OCI-LY7 (cell line): ENCODE measurements at regions not wholly inside any gene's neighbourhood (a gene's known extent, or its start where the extent isn't known, plus 50 kb on each side); places are given as distances from the start of the nearest gene placed in this dataset.

Experiments used
- BruUV-seq: library from RNA; stranded (reverse); fragments of 400-500 nt; replicated peaks from 2 replicates; lab custom pipeline; 2021; lab: Mats Ljungman, UMichigan
- CTCF ChIA-PET: fragments of 300-600 bp; sonication (Branson Sonifier 250); formaldehyde crosslinking; loops from one replicate; lab custom pipeline; 2022; ENCODE audit warnings: antibody characterized with exemption; ENCODE audit not compliant: unreplicated experiment; lab: Charles Lee
- POLR2A ChIA-PET: fragments of 300-600 bp; sonication (Branson Sonifier 250); formaldehyde crosslinking; loops from one replicate; lab custom pipeline; 2022; ENCODE audit warnings: antibody characterized with exemption; lab: Charles Lee
- DNase-seq: peaks from one replicate; pipeline ENCODE4 v3.0.0-alpha.2; 2015; ENCODE audit warnings: low spot score
- H2AFZ ChIP-seq: fragments of 200-600 bp; sonication (generic), shearing (Covaris generic); 2 replicates; pipeline ENCODE4 v1.6.1; 2014; ENCODE audit warnings: mild to moderate bottlenecking, antibody characterized with exemption, low read length, moderate library complexity
- H3K27ac ChIP-seq: fragments of 200-600 bp; sonication (generic); 2 replicates; pipeline ENCODE4 v1.5.1; 2014; ENCODE audit warnings: mixed run types, low read depth, mild to moderate bottlenecking, moderate library complexity, low read length, inconsistent platforms; ENCODE audit not compliant: poor library complexity, severe bottlenecking
- H3K36me3 ChIP-seq: fragments of 200-600 bp; sonication (generic); 2 replicates; pipeline ENCODE4 v1.6.1; 2014; ENCODE audit warnings: mild to moderate bottlenecking, antibody characterized with exemption, low read length, moderate library complexity, mixed read lengths; ENCODE audit not compliant: insufficient read depth
- H3K4me1 ChIP-seq: fragments of 200-600 bp; sonication (generic); 2 replicates; pipeline ENCODE4 v1.5.1; 2014; ENCODE audit warnings: mild to moderate bottlenecking, low read length; ENCODE audit not compliant: insufficient read depth, poor library complexity, severe bottlenecking
- H3K4me2 ChIP-seq: fragments of 200-600 bp; sonication (generic); 2 replicates; pipeline ENCODE4 v1.6.1; 2014; ENCODE audit warnings: mild to moderate bottlenecking, low read length
- H3K4me3 ChIP-seq: fragments of 200-600 bp; sonication (generic); 2 replicates; pipeline ENCODE4 v1.5.1; 2014; ENCODE audit warnings: mild to moderate bottlenecking, low read depth, low read length; ENCODE audit not compliant: poor library complexity, severe bottlenecking
- H3K79me2 ChIP-seq: fragments of 200-600 bp; sonication (generic); 2 replicates; pipeline ENCODE4 v1.6.1; 2016; ENCODE audit warnings: low read depth, mild to moderate bottlenecking, low read length, moderate library complexity, mixed read lengths; ENCODE audit not compliant: insufficient read depth
- H3K9me2 ChIP-seq: fragments of 200-600 bp; sonication (generic); 2 replicates; pipeline ENCODE4 v1.6.1; 2016; ENCODE audit warnings: mild to moderate bottlenecking, low read length, mixed read lengths; ENCODE audit not compliant: insufficient read depth
- H3K9me3 ChIP-seq: fragments of 200-600 bp; sonication (generic); 2 replicates; pipeline ENCODE4 v1.6.1; 2014; ENCODE audit warnings: mild to moderate bottlenecking, mixed run types, low read length, mixed read lengths
- H4K20me1 ChIP-seq: fragments of 200-600 bp; sonication (generic); 2 replicates; pipeline ENCODE4 v1.6.1; 2014; ENCODE audit warnings: mild to moderate bottlenecking, antibody characterized with exemption, low read length, moderate library complexity, mixed read lengths; ENCODE audit not compliant: insufficient read depth
- CTCF ChIP-seq: fragments of 200-600 bp; sonication (generic); conservative IDR thresholded peaks from 2 replicates; pipeline ENCODE4 v1.5.1; 2014; ENCODE audit warnings: mild to moderate bottlenecking, antibody characterized with exemption, low read length, moderate library complexity, mixed read lengths
- EZH2phosphoT487 ChIP-seq: fragments of 200-600 bp; sonication (generic); IDR thresholded peaks from 2 replicates; pipeline ENCODE4 v1.6.1; 2018; ENCODE audit warnings: low read depth, borderline replicate concordance, mild to moderate bottlenecking, mixed run types, antibody characterized with exemption, low read length, moderate library complexity, mixed read lengths
- intact Hi-C: fragments of 100-400 bp; cut with micrococcal nuclease; formaldehyde crosslinking; loops from one replicate; pipeline ENCODE4 v1.10.0; 2022; ENCODE audit not compliant: unreplicated experiment

GRCh38 chr4:177902386-177902785, 460.1 kb upstream of the AGA start:
- Histone ChIP-seq H3K4me3 (no peak overlapping the region), H3K4me1 (no peaks in the 10 kb centered on the region), H4K20me1 (no peaks in the 10 kb centered on the region), H3K9me2 (no peaks in the 10 kb centered on the region), H3K4me2 (no peak overlapping the region), H3K79me2 (no peaks in the 10 kb centered on the region), H3K9me3 (no peaks in the 10 kb centered on the region), H3K36me3 (no peaks in the 10 kb centered on the region), H3K27ac (no peak overlapping the region), H2AFZ (no peak overlapping the region)
- CTCF ChIA-PET = no interaction called here
- BruUV-seq = no TSS peak
- POLR2A ChIA-PET = no interaction called here
- no peak for DNase-seq
- no peak for TF ChIP-seq CTCF
- TF ChIP-seq EZH2phosphoT487 = no peak
- intact Hi-C loops = no loop called here

DNA sequence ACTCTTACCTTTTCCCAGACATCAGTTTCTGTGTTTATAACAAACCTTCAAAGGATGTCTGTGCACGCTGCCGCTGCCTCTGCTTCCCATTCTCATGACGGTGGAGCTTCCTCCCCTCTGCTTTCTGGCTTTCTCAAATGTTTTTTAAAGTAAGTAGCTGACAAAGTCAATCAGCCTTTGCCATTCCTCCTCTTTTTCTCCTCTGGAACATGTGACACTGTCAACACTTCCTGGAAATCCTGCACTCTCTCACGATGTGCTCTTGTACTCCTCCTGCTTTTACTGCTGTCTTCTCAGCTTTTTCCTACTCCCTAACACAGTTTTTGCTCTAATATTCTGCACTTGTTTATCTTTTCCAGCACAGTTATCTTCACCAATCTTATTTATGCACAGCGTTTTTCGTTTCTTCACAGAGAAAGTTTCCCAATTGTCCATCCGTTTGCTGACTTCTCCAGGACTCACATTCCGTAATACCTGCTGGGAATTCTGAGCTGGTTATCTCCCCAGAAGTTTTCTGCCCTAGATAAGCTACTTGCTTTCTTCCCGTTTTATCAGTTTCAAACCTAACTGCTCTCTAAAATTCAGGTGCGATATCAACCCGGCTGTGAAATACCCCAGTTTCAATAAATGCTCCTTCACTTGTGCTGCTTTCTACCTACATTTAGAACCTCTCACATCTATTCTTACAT, 465.6 kb upstream of the AGA start:
- H3K4me3 ChIP-seq = no peak overlapping the region
- no peak for DNase-seq
- no peak overlapping the region for H3K27ac ChIP-seq
- no peaks in the 10 kb centered on the region for H3K36me3 ChIP-seq
- H3K4me1 ChIP-seq = no peaks in the 10 kb centered on the region
- BruUV-seq = no TSS peak
- H2AFZ ChIP-seq = no peak overlapping the region
- CTCF ChIA-PET = no interaction called here
- TF ChIP-seq EZH2phosphoT487 (no peak), CTCF (no peak)
- no peak overlapping the region for H3K4me2 ChIP-seq
- intact Hi-C loops = no loop called here
- no peaks in the 10 kb centered on the region for H3K9me2 ChIP-seq
- no peaks in the 10 kb centered on the region for H4K20me1 ChIP-seq
- no peaks in the 10 kb centered on the region for H3K79me2 ChIP-seq
- H3K9me3 ChIP-seq = no peaks in the 10 kb centered on the region
- POLR2A ChIA-PET = interaction anchor here (1.2 kb wide), 1 partner anchor 14 kb away, joined by 5 read pairs; no protein-coding TSS in a partner anchor

DNA sequence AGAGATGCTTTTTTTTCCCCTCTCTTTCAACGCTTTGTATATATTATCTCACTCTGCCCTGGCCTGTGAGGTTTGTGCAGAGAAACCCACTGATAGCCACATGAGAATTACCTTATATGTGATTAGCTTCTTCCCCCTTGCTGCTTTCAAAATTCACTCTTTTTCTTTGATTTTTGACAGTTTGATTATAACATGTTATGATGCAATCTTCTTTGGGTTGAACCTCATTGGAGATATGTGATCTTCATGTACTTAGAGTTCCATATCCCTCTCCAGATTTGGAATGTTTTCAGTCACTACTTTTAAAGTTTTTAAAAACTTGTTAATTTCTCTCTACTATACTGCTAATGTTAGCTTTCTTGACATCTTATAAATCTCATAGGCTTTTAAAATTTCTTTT, 479.5 kb upstream of the AGA start:
- ChIA-PET CTCF (no interaction called here), POLR2A (interaction anchor here (0.9 kb wide), 1 partner anchor 14 kb away, joined by 5 read pairs; no protein-coding TSS in a partner anchor)
- Histone ChIP-seq H3K9me3 (no peaks in the 10 kb centered on the region), H3K4me1 (no peaks in the 10 kb centered on the region), H3K79me2 (no peaks in the 10 kb centered on the region), H3K27ac (no peak overlapping the region), H3K4me3 (no peak overlapping the region), H3K4me2 (no peak overlapping the region), H4K20me1 (no peaks in the 10 kb centered on the region), H2AFZ (no peak overlapping the region), H3K9me2 (no peaks in the 10 kb centered on the region), H3K36me3 (no peaks in the 10 kb centered on the region)
- TF ChIP-seq EZH2phosphoT487 (no peak), CTCF (no peak)
- no peak for DNase-seq
- intact Hi-C loops = no loop called here
- BruUV-seq = no TSS peak
